CD4-positive, alpha-beta T cell treated with Interleukin-15 for 4 hours (primary cell): ENCODE measurements at regions not wholly inside any gene's neighbourhood (a gene's known extent, or its start where the extent isn't known, plus 50 kb on each side); places are given as distances from the start of the nearest gene placed in this dataset.

Experiments used
- DNase-seq: peaks from one replicate; pipeline ENCODE4 v3.0.0-alpha.2; 2020; ENCODE audit warnings: low spot score

GRCh38 chr21:38930853-38931252 is 125.1 kb downstream of the ETS2 start:
- DNase-seq = no peak

- no peak for DNase-seq
These were observed 124.3 kb downstream of the ETS2 start for GRCh38 chr21:38930066-38930465.

GRCh38 chr21:38929652-38930051 is 123.9 kb downstream of the ETS2 start:
- DNase-seq = no peak

- DNase-seq = no peak
These were observed 123.4 kb downstream of the ETS2 start for GRCh38 chr21:38929142-38929541.

- DNase-seq = no peak
These were observed 122.0 kb downstream of the ETS2 start for GRCh38 chr21:38927776-38928175.

- no peak for DNase-seq
These were observed 120.2 kb downstream of the ETS2 start for GRCh38 chr21:38925923-38926322.

GRCh38 chr21:38925478-38925877 is 119.7 kb downstream of the ETS2 start:
- no peak for DNase-seq

- DNase-seq = no peak
These were observed 119.2 kb downstream of the ETS2 start for GRCh38 chr21:38924954-38925353.

GRCh38 chr21:38923429-38923828 is 117.7 kb downstream of the ETS2 start:
- DNase-seq = no peak

GRCh38 chr21:38922474-38923235 is 116.9 kb downstream of the ETS2 start:
- no peak for DNase-seq

GRCh38 chr21:38921511-38922251 is 116.0 kb downstream of the ETS2 start:
- DNase-seq = no peak

- DNase-seq = no peak
These were observed 115.1 kb downstream of the ETS2 start for GRCh38 chr21:38920631-38921398.

- no peak for DNase-seq
These were observed 113.0 kb downstream of the ETS2 start for GRCh38 chr21:38918607-38919346.

- DNase-seq = no peak
These were observed 111.5 kb downstream of the ETS2 start for GRCh38 chr21:38917043-38917774.

- no peak for DNase-seq
These were observed 110.7 kb downstream of the ETS2 start for GRCh38 chr21:38916214-38916964.

- DNase-seq = no peak
These were observed 109.8 kb downstream of the ETS2 start for GRCh38 chr21:38915546-38915945.

GRCh38 chr21:38914528-38915293 is 109.0 kb downstream of the ETS2 start:
- no peak for DNase-seq

GRCh38 chr21:38913893-38914527 is 108.3 kb downstream of the ETS2 start:
- DNase-seq = no peak

GRCh38 chr21:38913120-38913892 is 107.6 kb downstream of the ETS2 start:
- DNase-seq = no peak
